ENCODE measurements at regions not wholly inside any gene's neighbourhood (a gene's known extent, or its start where the extent isn't known, plus 50 kb on each side); places are given as distances from the start of the nearest gene placed in this dataset.

DNA sequence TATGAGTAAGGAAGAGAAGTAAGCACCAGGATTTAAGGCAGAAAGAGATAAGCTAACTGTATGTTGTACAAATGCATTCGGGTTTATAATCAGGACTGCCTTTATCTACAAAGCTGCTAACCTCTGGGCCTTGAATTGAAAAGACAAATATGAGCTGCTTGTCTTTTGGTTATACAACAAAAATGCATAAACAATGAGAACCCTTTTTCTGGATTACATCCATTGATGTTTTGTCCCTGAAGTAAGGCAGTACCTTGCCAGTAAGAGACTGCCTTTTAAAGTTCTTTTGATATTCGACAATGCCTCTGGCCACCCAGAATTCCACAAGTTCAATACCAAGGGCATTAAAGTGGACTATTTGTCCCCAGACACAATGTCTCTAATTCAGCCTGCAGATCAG lies 280.7 kb downstream of the ZNF621 start:
- H3K9ac ChIP-seq (ENCODE audit: low read depth, low read length): no peak overlapping the region
- H3K9me3 ChIP-seq (ENCODE audit: control insufficient read depth, insufficient read depth, low read length): no peaks in the 10 kb centered on the region; the same call in 1 of the 2 replicates
- H3K4me3 ChIP-seq (ENCODE audit: low read depth, low read length): no peak overlapping the region
- H3K27ac ChIP-seq (ENCODE audit: low read depth, low read length): no peak overlapping the region
- no peaks in the 10 kb centered on the region for H3K36me3 ChIP-seq (ENCODE audit: control insufficient read depth, insufficient read depth, low read length)
- H3K4me1 ChIP-seq (ENCODE audit: control insufficient read depth, insufficient read depth, low read length): no peaks in the 10 kb centered on the region; the same call in 1 of the 2 replicates
- no peaks in the 10 kb centered on the region for H3K27me3 ChIP-seq (ENCODE audit: control insufficient read depth, insufficient read depth, low read length)

DNA sequence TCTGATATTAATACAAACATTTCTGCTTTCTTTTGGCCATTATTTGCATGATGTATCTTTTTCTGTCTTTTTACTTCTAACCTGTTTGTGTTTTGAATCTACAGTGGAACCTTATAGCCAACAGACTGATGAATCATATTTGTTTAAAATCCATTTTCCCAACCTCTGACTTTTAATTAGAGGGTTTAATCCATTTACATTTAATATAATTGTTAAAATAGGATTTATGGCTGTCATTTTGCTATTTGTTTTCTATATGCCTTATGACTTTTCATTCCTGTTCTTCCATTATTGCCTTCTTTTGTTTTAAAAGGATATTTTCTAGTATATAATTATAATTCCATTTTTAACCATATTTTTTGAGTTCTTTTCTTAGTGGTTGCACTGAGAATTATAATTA lies 286.1 kb downstream of the ZNF621 start:
- Histone ChIP-seq H3K4me3 (ENCODE audit: low read depth, low read length) (no peak overlapping the region), H3K27ac (ENCODE audit: low read depth, low read length) (no peak overlapping the region), H3K9ac (ENCODE audit: low read depth, low read length) (no peak overlapping the region), H3K36me3 (ENCODE audit: control insufficient read depth, insufficient read depth, low read length) (no peaks in the 10 kb centered on the region), H3K27me3 (ENCODE audit: control insufficient read depth, insufficient read depth, low read length) (no peaks in the 10 kb centered on the region), H3K4me1 (ENCODE audit: control insufficient read depth, insufficient read depth, low read length) (no peaks in the 10 kb centered on the region), H3K9me3 (ENCODE audit: control insufficient read depth, insufficient read depth, low read length) (no peaks in the 10 kb centered on the region; the same call in 1 of the 2 replicates)

DNA sequence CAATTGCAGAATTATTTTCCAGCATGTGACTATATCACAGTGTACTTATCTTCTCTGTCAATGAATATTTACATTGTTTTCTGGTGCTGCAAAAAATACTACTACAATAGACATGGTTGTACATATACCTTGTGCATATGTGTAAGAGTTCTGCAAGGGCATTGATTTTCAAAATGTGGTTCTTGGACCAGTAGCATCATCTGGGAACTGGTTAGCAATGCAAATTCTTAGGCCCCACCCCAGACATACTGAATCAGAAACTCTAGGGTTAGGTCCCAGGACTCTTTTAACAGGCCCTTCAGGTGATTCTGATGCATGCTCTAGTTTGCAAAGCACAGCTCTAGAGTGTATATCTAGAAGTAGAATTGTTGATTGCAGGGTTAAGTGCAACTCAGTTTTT lies 292.3 kb downstream of the ZNF621 start:
- no peak overlapping the region for H3K9ac ChIP-seq (ENCODE audit: low read depth, low read length)
- no peak overlapping the region for H3K4me3 ChIP-seq (ENCODE audit: low read depth, low read length)
- H3K36me3 ChIP-seq (ENCODE audit: control insufficient read depth, insufficient read depth, low read length): no peaks in the 10 kb centered on the region
- H3K27me3 ChIP-seq (ENCODE audit: control insufficient read depth, insufficient read depth, low read length): no peaks in the 10 kb centered on the region
- H3K27ac ChIP-seq (ENCODE audit: low read depth, low read length): no peak overlapping the region
- H3K9me3 ChIP-seq (ENCODE audit: control insufficient read depth, insufficient read depth, low read length): no peaks in the 10 kb centered on the region
- peaks cover 1% of the 10 kb centered on the region; the same call in 1 of the 2 replicates for H3K4me1 ChIP-seq (ENCODE audit: control insufficient read depth, insufficient read depth, low read length)

DNA sequence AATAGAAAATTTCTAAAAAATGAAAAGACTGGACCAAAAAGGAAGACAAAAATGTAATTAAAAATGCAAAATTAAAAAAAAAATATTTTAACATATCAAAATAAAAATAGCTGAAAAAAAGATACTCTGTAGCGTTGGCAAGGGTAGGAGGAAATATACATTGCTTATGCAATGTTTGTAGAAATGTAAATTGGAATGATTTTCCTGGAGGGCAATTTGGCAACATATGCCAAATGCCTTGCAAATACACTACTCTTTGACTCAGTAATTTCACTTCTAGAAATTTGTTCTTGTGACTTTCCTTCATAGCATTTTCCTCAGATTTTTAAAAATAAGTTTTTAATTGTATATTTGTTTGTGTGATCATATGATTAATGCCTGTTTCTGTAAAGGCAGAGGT lies 296.6 kb downstream of the ZNF621 start:
- no peaks in the 10 kb centered on the region for H3K9me3 ChIP-seq (ENCODE audit: control insufficient read depth, insufficient read depth, low read length)
- H3K36me3 ChIP-seq (ENCODE audit: control insufficient read depth, insufficient read depth, low read length): no peaks in the 10 kb centered on the region
- H3K27ac ChIP-seq (ENCODE audit: low read depth, low read length): no peak overlapping the region
- no peak overlapping the region for H3K4me3 ChIP-seq (ENCODE audit: low read depth, low read length)
- H3K9ac ChIP-seq (ENCODE audit: low read depth, low read length): no peak overlapping the region
- H3K4me1 ChIP-seq (ENCODE audit: control insufficient read depth, insufficient read depth, low read length): peaks cover 6% of the 10 kb centered on the region; the same call in 1 of the 2 replicates
- no peaks in the 10 kb centered on the region for H3K27me3 ChIP-seq (ENCODE audit: control insufficient read depth, insufficient read depth, low read length)

DNA sequence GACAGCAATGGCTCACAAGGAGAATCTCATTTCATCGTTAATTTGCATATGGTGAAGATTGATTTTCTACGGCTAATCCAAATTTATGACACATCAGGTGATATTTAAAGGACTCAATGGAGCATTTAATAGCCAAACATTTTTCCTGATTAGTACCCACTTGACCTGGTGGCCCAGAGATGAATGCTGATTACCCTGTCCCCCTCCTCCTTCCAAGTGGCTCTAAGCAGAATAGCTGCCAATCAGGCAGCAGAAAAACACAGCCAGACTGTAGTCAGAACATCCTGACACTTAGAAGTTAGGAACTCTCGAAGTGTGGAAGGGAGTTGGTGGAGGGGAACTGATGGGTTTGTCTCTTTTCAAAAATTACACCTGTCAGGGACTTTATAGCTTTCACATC lies 302.5 kb downstream of the ZNF621 start:
- no peak overlapping the region for H3K27ac ChIP-seq (ENCODE audit: low read depth, low read length)
- H3K36me3 ChIP-seq (ENCODE audit: control insufficient read depth, insufficient read depth, low read length): no peaks in the 10 kb centered on the region
- H3K9ac ChIP-seq (ENCODE audit: low read depth, low read length): no peak overlapping the region
- no peak overlapping the region for H3K4me3 ChIP-seq (ENCODE audit: low read depth, low read length)
- no peaks in the 10 kb centered on the region for H3K27me3 ChIP-seq (ENCODE audit: control insufficient read depth, insufficient read depth, low read length)
- H3K4me1 ChIP-seq (ENCODE audit: control insufficient read depth, insufficient read depth, low read length): peaks cover 3% of the 10 kb centered on the region; the same call in 1 of the 2 replicates
- H3K9me3 ChIP-seq (ENCODE audit: control insufficient read depth, insufficient read depth, low read length): no peaks in the 10 kb centered on the region

DNA sequence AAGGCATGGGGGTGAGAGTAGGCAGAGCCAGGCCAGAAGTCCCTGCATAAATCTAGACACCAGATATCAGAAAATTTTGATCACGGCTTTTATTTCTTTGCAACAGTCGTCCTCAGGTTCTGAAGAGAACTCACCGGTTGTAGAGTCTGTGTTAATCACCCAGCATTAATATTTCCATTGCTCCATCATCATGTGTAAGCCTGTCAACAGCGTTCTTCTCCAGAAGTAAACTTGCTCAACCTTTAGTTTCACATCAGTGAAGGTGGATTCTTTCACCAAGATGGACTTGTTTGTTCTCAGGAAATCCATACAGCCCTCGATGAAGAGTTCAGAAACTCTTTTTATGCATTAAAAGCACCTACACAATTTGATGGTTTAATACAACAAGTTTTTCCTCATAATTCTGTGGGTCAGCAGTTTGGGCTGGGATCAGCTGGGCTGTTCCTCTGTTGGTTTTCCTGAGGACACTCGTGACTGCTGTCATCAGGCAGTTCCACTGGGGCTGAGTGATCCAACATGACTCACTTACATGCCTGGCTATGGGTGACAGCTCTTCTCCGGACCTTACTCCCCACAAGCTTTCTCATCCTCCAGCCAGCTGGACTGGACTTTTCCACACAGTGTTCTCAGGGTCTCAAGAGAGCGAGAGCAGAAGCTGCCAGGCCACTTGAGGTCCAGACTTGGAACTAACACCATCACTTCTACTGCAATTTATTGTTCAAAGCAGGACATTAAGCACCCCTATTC lies 303.4 kb downstream of the ZNF621 start:
- no peak overlapping the region for H3K27ac ChIP-seq (ENCODE audit: low read depth, low read length)

DNA sequence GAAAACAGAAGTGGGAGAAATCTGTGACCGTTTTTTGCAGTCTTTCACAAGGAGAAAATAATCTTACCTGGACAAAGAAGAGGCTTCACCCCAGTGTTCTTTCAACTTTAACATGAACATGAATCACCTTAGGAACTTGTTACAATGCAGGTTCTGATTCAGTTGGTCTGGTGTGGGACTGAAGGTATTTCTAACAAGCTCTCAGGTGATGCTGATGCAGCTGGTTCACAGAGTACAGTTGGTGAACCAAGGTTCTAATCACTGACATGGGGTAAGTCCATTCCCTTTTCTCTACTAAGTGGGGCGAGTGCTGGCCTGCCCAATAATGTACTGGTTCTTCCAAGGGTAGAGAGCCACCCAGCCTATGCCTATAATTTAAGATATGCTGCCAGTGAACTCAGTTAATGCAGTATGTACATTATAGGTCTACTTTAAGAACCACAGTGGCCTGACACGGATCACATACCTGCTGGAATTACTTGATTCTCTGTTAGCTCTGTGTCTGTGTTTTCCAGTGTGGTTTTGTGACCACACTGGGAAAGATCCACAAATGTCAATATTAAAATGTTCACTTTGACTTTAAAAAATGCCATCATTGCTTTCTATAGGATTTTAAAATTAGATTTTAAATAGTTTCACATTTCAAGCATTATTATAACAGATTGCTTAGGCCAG lies 304.1 kb downstream of the ZNF621 start:
- H3K9ac ChIP-seq (ENCODE audit: low read depth, low read length): no peak overlapping the region
- H3K4me3 ChIP-seq (ENCODE audit: low read depth, low read length): no peak overlapping the region
- no peaks in the 10 kb centered on the region for H3K9me3 ChIP-seq (ENCODE audit: control insufficient read depth, insufficient read depth, low read length)
- H3K36me3 ChIP-seq (ENCODE audit: control insufficient read depth, insufficient read depth, low read length): no peaks in the 10 kb centered on the region
- H3K27me3 ChIP-seq (ENCODE audit: control insufficient read depth, insufficient read depth, low read length): no peaks in the 10 kb centered on the region
- no peaks in the 10 kb centered on the region for H3K4me1 ChIP-seq (ENCODE audit: control insufficient read depth, insufficient read depth, low read length)
- no peak overlapping the region for H3K27ac ChIP-seq (ENCODE audit: low read depth, low read length)

More for the DNA sequence above, 303.4 kb downstream of the ZNF621 start:
- no peaks in the 10 kb centered on the region for H3K9me3 ChIP-seq (ENCODE audit: control insufficient read depth, insufficient read depth, low read length)
- no peak overlapping the region for H3K4me3 ChIP-seq (ENCODE audit: low read depth, low read length)
- H3K4me1 ChIP-seq (ENCODE audit: control insufficient read depth, insufficient read depth, low read length): no peaks in the 10 kb centered on the region
- H3K9ac ChIP-seq (ENCODE audit: low read depth, low read length): no peak overlapping the region
- no peaks in the 10 kb centered on the region for H3K27me3 ChIP-seq (ENCODE audit: control insufficient read depth, insufficient read depth, low read length)
- H3K36me3 ChIP-seq (ENCODE audit: control insufficient read depth, insufficient read depth, low read length): no peaks in the 10 kb centered on the region

DNA sequence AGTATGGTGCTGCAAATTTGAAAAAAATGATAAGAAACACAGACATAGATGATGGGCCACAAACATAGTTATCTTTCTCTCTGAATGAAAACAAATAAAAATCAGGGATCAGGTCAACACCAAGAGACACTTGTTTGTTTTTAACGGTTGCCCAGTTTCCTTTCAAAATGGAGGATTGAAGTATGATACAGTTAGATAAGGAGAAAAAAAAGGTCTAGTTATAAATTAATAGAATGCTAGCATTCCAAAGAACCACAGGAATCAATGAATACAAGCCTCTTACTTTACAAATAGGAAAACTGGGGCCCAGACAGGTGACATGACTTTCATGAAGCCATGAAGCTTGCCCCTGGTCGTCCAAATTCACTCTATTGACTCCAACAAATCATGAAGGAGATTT lies 305.1 kb downstream of the ZNF621 start:
- H3K36me3 ChIP-seq (ENCODE audit: control insufficient read depth, insufficient read depth, low read length): no peaks in the 10 kb centered on the region
- no peaks in the 10 kb centered on the region for H3K4me1 ChIP-seq (ENCODE audit: control insufficient read depth, insufficient read depth, low read length)
- no peak overlapping the region for H3K9ac ChIP-seq (ENCODE audit: low read depth, low read length)

DNA sequence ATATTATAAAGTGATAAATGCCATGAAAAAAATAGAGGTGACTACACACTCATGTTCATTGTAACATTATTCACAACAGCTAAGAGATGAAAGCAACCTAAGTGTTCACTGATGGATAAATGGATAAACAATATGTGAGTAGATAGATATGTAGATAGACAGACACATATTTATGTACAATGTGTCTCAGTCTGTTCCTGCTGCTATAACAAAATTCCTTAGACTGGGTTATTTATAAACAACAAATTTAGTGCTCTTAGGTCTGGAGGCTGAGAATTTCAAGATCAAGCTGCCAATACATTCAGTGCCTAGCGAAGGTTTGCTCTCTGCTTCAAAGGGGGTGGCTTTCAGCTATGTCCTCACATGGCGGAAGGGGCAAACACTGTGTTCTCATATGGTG lies 312.5 kb downstream of the ZNF621 start:
- H3K27me3 ChIP-seq (ENCODE audit: control insufficient read depth, insufficient read depth, low read length): no peaks in the 10 kb centered on the region
- H3K4me3 ChIP-seq (ENCODE audit: low read depth, low read length): no peak overlapping the region
- H3K4me1 ChIP-seq (ENCODE audit: control insufficient read depth, insufficient read depth, low read length): no peaks in the 10 kb centered on the region
- no peaks in the 10 kb centered on the region for H3K36me3 ChIP-seq (ENCODE audit: control insufficient read depth, insufficient read depth, low read length)
- no peaks in the 10 kb centered on the region for H3K9me3 ChIP-seq (ENCODE audit: control insufficient read depth, insufficient read depth, low read length)
- H3K27ac ChIP-seq (ENCODE audit: low read depth, low read length): no peak overlapping the region
- no peak overlapping the region for H3K9ac ChIP-seq (ENCODE audit: low read depth, low read length)

More for the DNA sequence above, 305.1 kb downstream of the ZNF621 start:
- H3K9me3 ChIP-seq (ENCODE audit: control insufficient read depth, insufficient read depth, low read length): no peaks in the 10 kb centered on the region
- H3K4me3 ChIP-seq (ENCODE audit: low read depth, low read length): no peak overlapping the region
- H3K27ac ChIP-seq (ENCODE audit: low read depth, low read length): no peak overlapping the region
- no peaks in the 10 kb centered on the region for H3K27me3 ChIP-seq (ENCODE audit: control insufficient read depth, insufficient read depth, low read length)

DNA sequence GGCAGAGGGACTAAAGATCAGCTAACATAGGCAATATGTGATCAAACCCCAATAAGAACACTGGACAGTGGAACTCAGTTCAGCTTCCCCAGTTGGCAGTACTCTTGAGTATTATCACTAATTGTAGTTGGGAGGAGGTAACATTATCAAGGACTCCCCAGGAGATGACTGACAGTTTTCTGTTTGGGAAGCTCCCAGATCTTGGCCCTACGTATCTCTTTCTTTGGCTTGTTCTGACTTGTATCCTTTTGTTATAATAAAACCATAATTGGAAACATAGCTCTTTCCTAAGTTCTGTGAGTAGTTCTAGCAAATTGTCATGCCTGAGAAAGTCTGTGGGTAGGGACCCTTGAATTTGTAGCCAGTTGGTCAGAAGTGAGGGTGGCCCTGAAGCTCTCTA lies 316.4 kb downstream of the ZNF621 start:
- Histone ChIP-seq H3K4me1 (ENCODE audit: control insufficient read depth, insufficient read depth, low read length) (peaks cover 9% of the 10 kb centered on the region; the same call in 1 of the 2 replicates), H3K27ac (ENCODE audit: low read depth, low read length) (no peak overlapping the region), H3K9me3 (ENCODE audit: control insufficient read depth, insufficient read depth, low read length) (no peaks in the 10 kb centered on the region), H3K4me3 (ENCODE audit: low read depth, low read length) (no peak overlapping the region), H3K9ac (ENCODE audit: low read depth, low read length) (no peak overlapping the region), H3K27me3 (ENCODE audit: control insufficient read depth, insufficient read depth, low read length) (no peaks in the 10 kb centered on the region), H3K36me3 (ENCODE audit: control insufficient read depth, insufficient read depth, low read length) (no peaks in the 10 kb centered on the region)

DNA sequence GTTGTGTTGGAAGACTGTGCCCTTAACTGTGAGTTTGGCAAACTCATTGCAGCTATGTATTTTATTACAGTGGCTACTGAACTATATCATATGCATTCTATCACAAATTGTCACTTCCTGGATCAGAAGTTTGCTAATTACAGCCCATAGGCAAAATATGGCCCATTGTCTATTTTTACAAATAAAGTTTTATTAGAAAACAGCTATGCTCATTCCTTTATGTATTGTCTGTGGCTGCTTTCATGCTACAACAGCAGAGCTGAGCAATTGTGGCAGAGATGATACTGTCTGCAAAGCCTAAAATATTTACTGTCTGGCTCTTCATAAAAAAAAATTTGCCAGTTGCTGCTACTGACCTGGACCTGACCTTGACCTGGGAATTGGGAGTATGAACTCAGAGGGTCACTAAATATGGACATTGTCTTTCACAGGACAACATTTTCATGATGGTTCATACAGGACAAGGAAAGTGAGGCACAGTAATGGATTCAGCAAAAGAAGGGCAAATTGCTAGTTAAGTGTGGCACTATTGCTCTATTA lies 316.9 kb downstream of the ZNF621 start:
- H3K27me3 ChIP-seq (ENCODE audit: control insufficient read depth, insufficient read depth, low read length): no peaks in the 10 kb centered on the region

More for the DNA sequence above, 316.9 kb downstream of the ZNF621 start:
- Histone ChIP-seq H3K4me3 (ENCODE audit: low read depth, low read length) (no peak overlapping the region), H3K36me3 (ENCODE audit: control insufficient read depth, insufficient read depth, low read length) (no peaks in the 10 kb centered on the region), H3K9ac (ENCODE audit: low read depth, low read length) (no peak overlapping the region), H3K4me1 (ENCODE audit: control insufficient read depth, insufficient read depth, low read length) (peaks cover 12% of the 10 kb centered on the region), H3K27ac (ENCODE audit: low read depth, low read length) (no peak overlapping the region), H3K9me3 (ENCODE audit: control insufficient read depth, insufficient read depth, low read length) (no peaks in the 10 kb centered on the region; the same call in 1 of the 2 replicates)
